ENCODE measurements at regions not wholly inside any gene's neighbourhood (a gene's known extent, or its start where the extent isn't known, plus 50 kb on each side); places are given as distances from the start of the nearest gene placed in this dataset.
"Not testable (repeated sequence)": the region's sequence is repeated elsewhere in the genome, so short reads cannot be mapped to it uniquely, and the experiment has no call there.

DNA sequence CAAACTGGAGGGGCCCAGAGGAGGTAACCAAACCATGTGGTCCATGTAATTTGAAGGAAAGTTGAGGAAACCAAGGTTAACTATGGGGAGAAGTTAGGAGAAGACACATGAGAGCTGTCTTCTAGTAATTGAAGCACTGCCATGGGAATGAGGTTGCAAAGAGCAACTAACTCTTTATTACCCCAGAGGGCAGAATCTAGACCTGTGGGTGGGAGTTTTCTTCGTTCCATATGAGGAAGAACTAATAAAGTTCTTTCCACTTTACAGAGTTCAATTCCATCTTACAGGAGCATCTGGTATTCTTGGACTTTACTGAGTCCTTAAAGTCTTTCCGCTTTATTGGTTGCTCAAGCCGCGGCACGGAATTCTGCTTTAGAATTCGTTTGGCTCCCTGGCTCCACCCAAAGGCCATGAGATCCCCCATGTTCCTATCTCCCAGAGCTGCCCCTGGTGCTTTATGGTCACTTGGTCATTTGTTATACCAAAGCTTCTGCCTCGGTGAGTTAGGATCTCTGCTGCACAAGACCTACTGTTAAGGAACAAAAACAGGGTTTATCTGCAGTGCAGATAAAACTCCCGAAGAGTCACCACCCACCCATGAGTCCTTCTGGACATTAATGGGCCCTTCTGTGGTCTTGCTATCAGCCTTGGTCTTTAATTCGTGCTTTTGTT, 89.5 kb upstream of the UMPS start:
- no TSS peak for BruUV-seq (replicated peaks)
- no peak overlapping the region for H3K27ac ChIP-seq (ENCODE audit: low read length)
- no peaks in the 10 kb centered on the region for H3K9me3 ChIP-seq (ENCODE audit: control insufficient read depth, insufficient read depth, low read depth, low read length)
- ChIA-PET POLR2A (no interaction called here), CTCF (no interaction called here)
- H3K36me3 ChIP-seq (ENCODE audit: control insufficient read depth, insufficient read depth, low read length), result no peaks in the 10 kb centered on the region
- in situ Hi-C loops (cut with HindIII; ENCODE audit: low pct_unique_long_range_greater_than_20kb, low sequenced_read_pairs) (no loop called here), intact Hi-C loops (cut with micrococcal nuclease; ENCODE audit: unreplicated experiment) (no loop called here)
- no peak overlapping the region for H3K4me3 ChIP-seq (ENCODE audit: low read depth in 2 of 2, low read length in 2 of 2)
- peaks cover 23% of the 10 kb centered on the region for H3K27me3 ChIP-seq (ENCODE audit: control insufficient read depth, insufficient read depth, low read length)
- TF ChIP-seq, protein P1, sequence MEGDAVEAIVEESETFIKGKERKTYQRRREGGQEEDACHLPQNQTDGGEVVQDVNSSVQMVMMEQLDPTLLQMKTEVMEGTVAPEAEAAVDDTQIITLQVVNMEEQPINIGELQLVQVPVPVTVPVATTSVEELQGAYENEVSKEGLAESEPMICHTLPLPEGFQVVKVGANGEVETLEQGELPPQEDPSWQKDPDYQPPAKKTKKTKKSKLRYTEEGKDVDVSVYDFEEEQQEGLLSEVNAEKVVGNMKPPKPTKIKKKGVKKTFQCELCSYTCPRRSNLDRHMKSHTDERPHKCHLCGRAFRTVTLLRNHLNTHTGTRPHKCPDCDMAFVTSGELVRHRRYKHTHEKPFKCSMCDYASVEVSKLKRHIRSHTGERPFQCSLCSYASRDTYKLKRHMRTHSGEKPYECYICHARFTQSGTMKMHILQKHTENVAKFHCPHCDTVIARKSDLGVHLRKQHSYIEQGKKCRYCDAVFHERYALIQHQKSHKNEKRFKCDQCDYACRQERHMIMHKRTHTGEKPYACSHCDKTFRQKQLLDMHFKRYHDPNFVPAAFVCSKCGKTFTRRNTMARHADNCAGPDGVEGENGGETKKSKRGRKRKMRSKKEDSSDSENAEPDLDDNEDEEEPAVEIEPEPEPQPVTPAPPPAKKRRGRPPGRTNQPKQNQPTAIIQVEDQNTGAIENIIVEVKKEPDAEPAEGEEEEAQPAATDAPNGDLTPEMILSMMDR (IDR thresholded peaks at IDR 0.05), result 0 out of 2 replicates have a peak, but pooled peaks have one; percentile 6
- TF ChIP-seq, protein P2, sequence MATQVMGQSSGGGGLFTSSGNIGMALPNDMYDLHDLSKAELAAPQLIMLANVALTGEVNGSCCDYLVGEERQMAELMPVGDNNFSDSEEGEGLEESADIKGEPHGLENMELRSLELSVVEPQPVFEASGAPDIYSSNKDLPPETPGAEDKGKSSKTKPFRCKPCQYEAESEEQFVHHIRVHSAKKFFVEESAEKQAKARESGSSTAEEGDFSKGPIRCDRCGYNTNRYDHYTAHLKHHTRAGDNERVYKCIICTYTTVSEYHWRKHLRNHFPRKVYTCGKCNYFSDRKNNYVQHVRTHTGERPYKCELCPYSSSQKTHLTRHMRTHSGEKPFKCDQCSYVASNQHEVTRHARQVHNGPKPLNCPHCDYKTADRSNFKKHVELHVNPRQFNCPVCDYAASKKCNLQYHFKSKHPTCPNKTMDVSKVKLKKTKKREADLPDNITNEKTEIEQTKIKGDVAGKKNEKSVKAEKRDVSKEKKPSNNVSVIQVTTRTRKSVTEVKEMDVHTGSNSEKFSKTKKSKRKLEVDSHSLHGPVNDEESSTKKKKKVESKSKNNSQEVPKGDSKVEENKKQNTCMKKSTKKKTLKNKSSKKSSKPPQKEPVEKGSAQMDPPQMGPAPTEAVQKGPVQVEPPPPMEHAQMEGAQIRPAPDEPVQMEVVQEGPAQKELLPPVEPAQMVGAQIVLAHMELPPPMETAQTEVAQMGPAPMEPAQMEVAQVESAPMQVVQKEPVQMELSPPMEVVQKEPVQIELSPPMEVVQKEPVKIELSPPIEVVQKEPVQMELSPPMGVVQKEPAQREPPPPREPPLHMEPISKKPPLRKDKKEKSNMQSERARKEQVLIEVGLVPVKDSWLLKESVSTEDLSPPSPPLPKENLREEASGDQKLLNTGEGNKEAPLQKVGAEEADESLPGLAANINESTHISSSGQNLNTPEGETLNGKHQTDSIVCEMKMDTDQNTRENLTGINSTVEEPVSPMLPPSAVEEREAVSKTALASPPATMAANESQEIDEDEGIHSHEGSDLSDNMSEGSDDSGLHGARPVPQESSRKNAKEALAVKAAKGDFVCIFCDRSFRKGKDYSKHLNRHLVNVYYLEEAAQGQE (IDR thresholded peaks at IDR 0.05; ENCODE audit: insufficient read depth in 1 of 2, low read depth in 2 of 2, low read length in 1 of 2), result no peak
- no peak for TF ChIP-seq SIN3A (IDR thresholded peaks at IDR 0.05; ENCODE audit: borderline replicate concordance, insufficient read depth, low read depth, low read length)
- ATAC-seq (no peak), DNase-seq (ENCODE audit: low read depth, low spot score) (no peak)
- H3K4me1 ChIP-seq (ENCODE audit: control insufficient read depth, insufficient read depth, low read length), result no peaks in the 10 kb centered on the region

DNA sequence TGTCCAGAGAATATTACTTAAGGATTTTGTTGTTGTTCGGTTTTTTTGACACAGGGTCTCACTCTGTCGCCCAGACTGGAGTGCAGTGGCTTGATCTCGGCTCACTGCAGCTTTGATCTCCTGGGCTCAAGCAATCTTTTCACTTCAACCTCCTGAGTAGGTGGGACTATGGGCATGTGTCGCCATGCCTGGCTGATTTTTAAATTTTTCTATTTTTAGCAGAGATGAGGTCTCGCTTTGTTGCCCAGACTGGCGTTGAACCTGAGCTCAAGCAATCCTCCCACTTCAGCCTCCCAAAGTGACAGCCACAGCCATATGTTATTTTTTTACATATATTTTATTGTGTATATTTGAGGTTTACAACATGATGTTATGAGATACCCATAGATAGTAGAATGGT, 86.8 kb upstream of the UMPS start:
- BruUV-seq (replicated peaks), result no TSS peak
- no peak for DNase-seq (ENCODE audit: low read depth, low spot score)
- ChIA-PET POLR2A (interaction anchor here (0.6 kb wide), 1 partner anchor 872 kb away, joined by 17 read pairs; no protein-coding TSS in a partner anchor), CTCF (no interaction called here)
- ATAC-seq, result no peak
- no peak overlapping the region for H3K27ac ChIP-seq (ENCODE audit: low read length)
- no peaks in the 10 kb centered on the region for H3K9me3 ChIP-seq (ENCODE audit: control insufficient read depth, insufficient read depth, low read depth, low read length)
- TF ChIP-seq TCF7L2 (IDR thresholded peaks at IDR 0.05; ENCODE audit: low read depth, low read length) (no peak), POLR2AphosphoS5 (IDR thresholded peaks at IDR 0.05; ENCODE audit: low read depth, low read length) (no peak), SIN3A (IDR thresholded peaks at IDR 0.05; ENCODE audit: borderline replicate concordance, insufficient read depth, low read depth, low read length) (no peak)
- TF ChIP-seq, protein P2 (IDR thresholded peaks at IDR 0.05; ENCODE audit: insufficient read depth in 1 of 2, low read depth in 2 of 2, low read length in 1 of 2), result no peak
- TF ChIP-seq, protein P1 (IDR thresholded peaks at IDR 0.05), result no peak
- intact Hi-C loops (cut with micrococcal nuclease; ENCODE audit: unreplicated experiment), result no loop called here
- peaks cover 18% of the 10 kb centered on the region for H3K27me3 ChIP-seq (ENCODE audit: control insufficient read depth, insufficient read depth, low read length)
- no peaks in the 10 kb centered on the region for H3K4me1 ChIP-seq (ENCODE audit: control insufficient read depth, insufficient read depth, low read length)
- in situ Hi-C loops (cut with HindIII; ENCODE audit: low pct_unique_long_range_greater_than_20kb, low sequenced_read_pairs), result no loop called here
- H3K36me3 ChIP-seq (ENCODE audit: control insufficient read depth, insufficient read depth, low read length), result no peaks in the 10 kb centered on the region
- no peak overlapping the region for H3K4me3 ChIP-seq (ENCODE audit: low read depth in 2 of 2, low read length in 2 of 2)

DNA sequence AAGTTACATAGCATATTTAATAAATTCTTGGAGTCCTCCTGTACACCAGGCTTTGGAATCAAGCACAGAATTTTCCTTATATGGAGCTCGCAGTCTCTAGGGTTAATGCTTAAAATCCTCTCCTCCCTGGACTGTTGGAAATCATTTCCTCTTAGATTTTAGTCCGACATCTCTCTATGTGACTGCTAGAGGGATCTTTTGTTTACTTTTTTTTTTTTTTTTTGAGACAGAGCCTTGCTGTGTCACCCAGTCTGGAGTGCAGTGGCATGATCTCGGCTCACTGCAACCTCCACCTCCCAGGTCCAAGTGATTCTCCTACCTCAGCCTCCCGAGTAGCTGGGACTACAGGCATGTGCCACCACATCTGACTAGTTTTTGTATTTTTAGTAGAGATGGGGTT, 84.1 kb upstream of the UMPS start:
- ATAC-seq; intact Hi-C loops (cut with micrococcal nuclease; ENCODE audit: unreplicated experiment); H3K36me3 ChIP-seq (ENCODE audit: control insufficient read depth, insufficient read depth, low read length); in situ Hi-C loops (cut with HindIII; ENCODE audit: low pct_unique_long_range_greater_than_20kb, low sequenced_read_pairs); H3K27ac ChIP-seq (ENCODE audit: low read length); H3K4me1 ChIP-seq (ENCODE audit: control insufficient read depth, insufficient read depth, low read length); BruUV-seq (replicated peaks); DNase-seq (ENCODE audit: low read depth, low spot score); POLR2A ChIA-PET; H3K9me3 ChIP-seq (ENCODE audit: control insufficient read depth, insufficient read depth, low read depth, low read length); H3K4me3 ChIP-seq (ENCODE audit: low read depth in 2 of 2, low read length in 2 of 2): not testable (repeated sequence)
- CTCF ChIA-PET, result interaction anchor here (0.7 kb wide), 1 partner anchor 27 kb away, joined by 8 read pairs; no protein-coding TSS in a partner anchor
- H3K27me3 ChIP-seq (ENCODE audit: control insufficient read depth, insufficient read depth, low read length), result peaks cover 12% of the 10 kb centered on the region
